ENCODE measurements at regions not wholly inside any gene's neighbourhood (a gene's known extent, or its start where the extent isn't known, plus 50 kb on each side); places are given as distances from the start of the nearest gene placed in this dataset.

DNA sequence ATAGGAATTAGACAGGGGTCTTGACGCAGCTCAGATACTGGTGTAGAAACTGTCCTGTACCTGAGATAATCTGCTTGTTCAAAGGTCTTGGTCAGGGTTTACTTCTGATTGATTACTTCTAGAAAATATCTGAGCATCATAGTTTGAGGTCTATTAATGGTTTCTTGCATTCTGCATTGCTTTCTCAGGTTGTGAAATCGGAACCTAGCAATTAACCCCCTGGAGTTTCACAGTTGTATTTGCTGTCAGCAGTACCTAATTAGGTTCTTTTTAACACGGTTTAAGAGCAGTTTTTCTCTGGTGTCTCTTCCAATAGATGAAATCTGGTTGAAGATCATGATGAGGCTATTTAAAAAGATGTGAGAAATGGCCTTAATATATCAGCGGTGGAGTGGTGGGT is 428.6 kb upstream of the SYT4 start:
- Histone ChIP-seq H3K4me3 (ENCODE audit: low read length) (no peak overlapping the region), H3K36me3 (ENCODE audit: control insufficient read depth, insufficient read depth, low read length) (no peaks in the 10 kb centered on the region), H3K4me1 (ENCODE audit: control insufficient read depth, insufficient read depth, low read length) (no peaks in the 10 kb centered on the region), H3K9ac (ENCODE audit: extremely low read depth, low read length, poor library complexity, severe bottlenecking) (no peak overlapping the region), H3K27me3 (ENCODE audit: control insufficient read depth, insufficient read depth, low read length, poor library complexity, severe bottlenecking) (no peaks in the 10 kb centered on the region), H3K27ac (ENCODE audit: low read depth, low read length) (no peak overlapping the region), H3K9me3 (ENCODE audit: control insufficient read depth, low read length) (no peaks in the 10 kb centered on the region)
- H3K9me3 Mint-ChIP-seq = no peaks in the 10 kb centered on the region
- no peaks in the 10 kb centered on the region for H3K27me3 Mint-ChIP-seq (ENCODE audit: insufficient read depth)
- DNase-seq = no peak
- H3K4me3 Mint-ChIP-seq = no peak overlapping the region
- WGBS, 2 experiments (ENCODE audit: insufficient coverage in 1 of 2, insufficient read length in 1 of 2) = 64 to 67% methylated on average over 3 to 4 of the region's 4 CpGs
- H3K27ac Mint-ChIP-seq = no peak overlapping the region
- no peaks in the 10 kb centered on the region for H3K36me3 Mint-ChIP-seq (ENCODE audit: low read depth)
- TF ChIP-seq CTCF (conservative IDR thresholded peaks at IDR 0.05) = no peak
- H3K4me1 Mint-ChIP-seq = peaks cover 35% of the 10 kb centered on the region

GRCh38 chr18:43710135-43710534 is 432.8 kb upstream of the SYT4 start:
- no peaks in the 10 kb centered on the region for H3K27me3 ChIP-seq (ENCODE audit: control insufficient read depth, insufficient read depth, low read length, poor library complexity, severe bottlenecking)
- Mint-ChIP-seq H3K27me3 (ENCODE audit: insufficient read depth) (no peaks in the 10 kb centered on the region), H3K4me1 (peaks cover 31% of the 10 kb centered on the region), H3K36me3 (ENCODE audit: low read depth) (no peaks in the 10 kb centered on the region), H3K9me3 (no peaks in the 10 kb centered on the region), H3K27ac (no peak overlapping the region), H3K4me3 (no peak overlapping the region)
- 75 to 95% methylated on average over 2 to 4 of the region's 4 CpGs for WGBS, 2 experiments (ENCODE audit: insufficient coverage in 1 of 2, insufficient read length in 1 of 2)
- no peak overlapping the region for H3K4me3 ChIP-seq (ENCODE audit: low read length)
- TF ChIP-seq CTCF (conservative IDR thresholded peaks at IDR 0.05) = no peak
- no peak overlapping the region for H3K27ac ChIP-seq (ENCODE audit: low read depth, low read length)
- no peaks in the 10 kb centered on the region for H3K36me3 ChIP-seq (ENCODE audit: control insufficient read depth, insufficient read depth, low read length)
- no peaks in the 10 kb centered on the region for H3K4me1 ChIP-seq (ENCODE audit: control insufficient read depth, insufficient read depth, low read length)
- H3K9ac ChIP-seq (ENCODE audit: extremely low read depth, low read length, poor library complexity, severe bottlenecking) = no peak overlapping the region
- no peaks in the 10 kb centered on the region for H3K9me3 ChIP-seq (ENCODE audit: control insufficient read depth, low read length)
- DNase-seq = no peak

DNA sequence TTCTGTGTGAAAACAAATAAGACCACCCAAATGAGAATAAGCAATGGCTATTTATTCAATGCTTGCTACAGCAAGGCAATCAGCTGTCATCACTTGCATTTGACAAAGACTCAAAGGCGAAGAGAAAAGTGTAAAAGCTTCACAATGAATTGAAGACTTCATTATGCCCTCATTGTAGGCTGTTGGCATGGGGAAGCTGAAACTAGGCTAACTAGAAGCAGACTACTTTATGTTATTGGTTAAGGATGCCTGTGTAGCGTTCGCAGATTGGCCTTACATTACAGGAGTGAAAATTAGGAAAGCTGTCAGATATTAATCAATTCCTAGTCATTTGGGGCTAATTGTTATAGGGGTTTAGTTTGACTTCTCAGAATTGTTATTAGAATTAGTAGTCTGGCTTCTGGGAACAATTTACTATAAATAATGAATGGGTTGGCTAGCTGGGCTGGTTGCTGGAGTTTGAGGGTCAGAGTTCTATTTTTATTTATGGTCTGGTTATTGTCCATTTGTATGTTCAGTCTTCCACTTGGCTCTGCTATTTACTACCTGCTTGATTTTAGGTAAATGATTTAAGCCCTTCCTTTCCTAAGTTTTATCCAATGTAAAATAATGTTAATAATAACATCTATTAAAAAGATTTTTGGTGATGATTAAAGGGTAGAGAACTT is 437.2 kb upstream of the SYT4 start:
- Histone ChIP-seq H3K36me3 (ENCODE audit: control insufficient read depth, insufficient read depth, low read length) (no peaks in the 10 kb centered on the region), H3K4me1 (ENCODE audit: control insufficient read depth, insufficient read depth, low read length) (no peaks in the 10 kb centered on the region), H3K9ac (ENCODE audit: extremely low read depth, low read length, poor library complexity, severe bottlenecking) (no peak overlapping the region), H3K9me3 (ENCODE audit: control insufficient read depth, low read length) (no peaks in the 10 kb centered on the region), H3K27me3 (ENCODE audit: control insufficient read depth, insufficient read depth, low read length, poor library complexity, severe bottlenecking) (no peaks in the 10 kb centered on the region), H3K27ac (ENCODE audit: low read depth, low read length) (no peak overlapping the region), H3K4me3 (ENCODE audit: low read length) (no peak overlapping the region)
- no peaks in the 10 kb centered on the region for H3K27me3 Mint-ChIP-seq (ENCODE audit: insufficient read depth)
- no peak for TF ChIP-seq CTCF (conservative IDR thresholded peaks at IDR 0.05)
- no peak for DNase-seq
- 88 to 90% methylated on average over 3 of the region's 3 CpGs for WGBS, 2 experiments (ENCODE audit: insufficient coverage in 1 of 2, insufficient read length in 1 of 2)
- H3K4me3 Mint-ChIP-seq = no peak overlapping the region
- H3K36me3 Mint-ChIP-seq (ENCODE audit: low read depth) = no peaks in the 10 kb centered on the region
- peaks cover 5% of the 10 kb centered on the region for H3K4me1 Mint-ChIP-seq
- H3K27ac Mint-ChIP-seq = no peak overlapping the region
- H3K9me3 Mint-ChIP-seq = no peaks in the 10 kb centered on the region

Measured in endodermal cell (in vitro differentiated cells).